Cardiac septum (tissue), 1 donor: ENCODE measurements at regions not wholly inside any gene's neighbourhood (a gene's known extent, or its start where the extent isn't known, plus 50 kb on each side); places are given as distances from the start of the nearest gene placed in this dataset.

Experiments
- DNase-seq: peaks from one replicate; pipeline ENCODE4 v3.0.0-alpha.2; 2020; ENCODE audit warnings: low spot score
- intact Hi-C: fragments of 100-400 bp; cut with DNase I; formaldehyde crosslinking; loops from one replicate; pipeline ENCODE4 v1.14.0; 2022
- donor health status: DM: no; HTN: no; CAD: no.

- intact Hi-C loops, result no loop called here
Measured at GRCh38 chr4:20126906-20127305, 124.8 kb upstream of the SLIT2 start.

DNA sequence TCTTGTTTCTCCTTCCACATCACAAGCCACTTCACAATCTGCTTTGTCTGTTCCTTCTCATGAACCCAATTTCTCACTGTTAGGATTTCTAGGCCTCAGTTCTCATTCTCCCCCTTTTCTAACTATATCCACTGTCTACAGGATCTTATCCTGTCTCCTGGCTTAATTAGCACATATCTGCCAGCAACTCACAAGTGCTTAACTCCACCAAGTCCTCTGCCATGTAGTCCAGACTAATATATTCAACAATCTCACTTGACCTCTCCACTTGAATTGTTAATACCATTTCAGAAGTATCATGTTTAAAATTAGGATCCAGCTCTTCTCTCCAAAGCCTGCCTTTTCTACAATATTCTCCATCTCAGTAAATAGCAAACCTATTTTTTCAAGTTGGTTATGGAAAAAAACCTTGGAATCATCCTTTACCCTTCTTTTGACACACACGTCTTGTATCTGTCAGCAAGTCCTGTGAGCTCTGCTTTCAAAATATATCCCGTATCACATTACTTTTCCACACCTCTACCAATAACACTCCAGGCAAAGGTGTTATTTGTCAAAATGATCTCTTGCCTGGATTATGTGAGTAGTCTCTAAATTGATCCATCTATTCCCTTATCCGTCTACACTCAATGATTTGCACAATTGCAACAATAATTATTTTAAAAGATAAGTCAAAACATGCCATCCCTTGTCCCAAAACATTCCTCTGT is 127.2 kb upstream of the SLIT2 start:
- no peak for DNase-seq
- intact Hi-C loops, result no loop called here

More at GRCh38 chr4:20126906-20127305, 124.8 kb upstream of the SLIT2 start:
- no peak for DNase-seq

- intact Hi-C loops, result no loop called here
Measured at GRCh38 chr4:20122198-20122988, 129.3 kb upstream of the SLIT2 start.

DNA sequence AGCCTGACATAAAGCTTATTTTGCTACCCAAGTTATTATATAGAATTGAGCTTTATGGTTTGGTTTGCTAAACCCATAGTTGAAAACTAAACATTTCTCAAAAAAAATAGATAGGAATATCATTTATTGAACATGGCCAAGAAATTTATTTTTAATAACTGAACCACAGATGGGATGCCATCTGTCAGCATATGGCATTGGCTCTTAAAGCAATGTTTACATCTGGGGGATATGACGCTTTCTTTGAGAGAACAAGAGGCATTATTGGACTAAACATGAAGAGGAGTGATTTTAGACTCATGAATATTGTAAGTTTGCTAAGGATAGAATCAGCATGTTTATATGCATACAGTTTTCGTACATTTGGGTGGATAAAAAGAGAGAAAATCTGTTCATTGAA is 132.6 kb upstream of the SLIT2 start:
- no peak for DNase-seq
- intact Hi-C loops, result no loop called here

More at GRCh38 chr4:20122198-20122988, 129.3 kb upstream of the SLIT2 start:
- no peak for DNase-seq

GRCh38 chr4:20109391-20109790 is 142.3 kb upstream of the SLIT2 start:
- intact Hi-C loops, result no loop called here
- DNase-seq, result no peak

DNA sequence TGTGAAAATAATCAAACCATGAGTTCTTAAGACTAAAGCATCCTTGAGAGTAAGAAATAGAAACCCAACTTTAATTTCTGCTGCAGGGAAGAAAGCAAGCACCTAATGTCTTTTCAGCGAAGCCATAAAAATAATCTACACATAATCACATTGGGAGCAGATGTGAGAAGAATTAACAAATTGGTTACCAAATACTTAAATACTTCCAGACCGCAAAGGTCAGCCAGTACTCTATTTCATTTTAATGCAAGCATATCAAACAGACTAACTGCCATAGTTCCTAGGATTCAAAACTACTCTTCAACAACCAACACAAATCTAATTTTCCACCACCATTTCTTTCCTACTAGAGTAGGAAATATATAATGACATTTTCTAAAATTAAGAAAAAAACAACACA is 144.8 kb upstream of the SLIT2 start:
- intact Hi-C loops, result no loop called here
- DNase-seq, result no peak

DNA sequence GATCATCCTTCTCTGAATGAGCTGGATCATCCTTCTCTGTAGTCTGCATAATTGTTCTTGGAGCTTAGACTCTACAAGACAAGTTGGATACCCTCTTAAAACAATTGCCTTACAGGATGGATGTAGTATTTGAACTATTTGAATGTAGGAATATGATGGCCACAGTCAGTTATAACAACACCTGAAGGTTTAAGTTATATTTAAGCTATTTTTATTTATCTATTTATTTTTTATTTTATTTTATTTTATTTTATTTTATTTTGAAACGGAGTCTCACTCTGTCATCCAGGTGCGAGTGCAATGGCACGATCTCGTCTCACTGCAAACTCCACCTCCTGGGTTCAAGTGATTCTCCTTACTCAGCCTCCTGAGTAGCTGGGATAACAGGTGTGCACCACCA is 149.9 kb upstream of the SLIT2 start:
- intact Hi-C loops, result no loop called here
- no peak for DNase-seq

- intact Hi-C loops, result no loop called here
- DNase-seq, result no peak
Measured at GRCh38 chr4:20096911-20097310, 154.8 kb upstream of the SLIT2 start.

DNA sequence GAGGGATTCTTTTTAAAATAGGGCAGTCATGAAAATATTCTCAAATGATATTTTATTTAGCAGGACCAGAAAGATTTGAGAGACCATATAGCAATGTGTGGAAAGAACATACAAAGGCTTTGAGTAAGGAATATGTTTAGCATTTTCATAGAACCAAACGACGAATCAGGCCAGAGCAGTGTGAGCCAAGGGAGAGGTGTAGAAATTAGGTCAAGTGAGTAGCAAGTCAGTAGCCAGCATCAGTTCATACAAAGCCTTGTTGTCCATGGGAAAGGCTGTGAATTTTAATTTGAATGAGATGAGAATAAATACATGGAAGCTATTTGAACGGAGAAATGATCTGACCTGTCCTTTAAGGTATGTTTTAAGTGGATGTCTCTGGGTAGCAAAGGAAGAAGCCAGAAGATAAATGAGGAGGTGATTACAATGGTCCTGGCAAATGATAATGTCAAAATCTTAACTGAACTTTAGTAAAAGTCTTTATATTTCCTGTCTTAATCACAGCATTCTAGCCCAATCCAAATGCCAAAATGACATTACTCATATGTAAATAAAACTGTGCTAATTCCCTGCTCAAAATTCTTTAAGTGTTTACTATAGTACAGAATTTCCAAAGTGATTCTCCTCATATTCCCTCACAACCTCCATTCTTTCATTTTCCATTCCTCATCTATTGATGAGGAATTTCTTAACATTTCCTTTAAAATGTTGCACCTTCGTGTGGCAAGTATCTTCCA is 155.7 kb upstream of the SLIT2 start:
- intact Hi-C loops, result no loop called here

GRCh38 chr4:20091781-20092180 is 159.9 kb upstream of the SLIT2 start:
- intact Hi-C loops, result no loop called here
- no peak for DNase-seq

More for the DNA sequence above, 155.7 kb upstream of the SLIT2 start:
- no peak for DNase-seq

DNA sequence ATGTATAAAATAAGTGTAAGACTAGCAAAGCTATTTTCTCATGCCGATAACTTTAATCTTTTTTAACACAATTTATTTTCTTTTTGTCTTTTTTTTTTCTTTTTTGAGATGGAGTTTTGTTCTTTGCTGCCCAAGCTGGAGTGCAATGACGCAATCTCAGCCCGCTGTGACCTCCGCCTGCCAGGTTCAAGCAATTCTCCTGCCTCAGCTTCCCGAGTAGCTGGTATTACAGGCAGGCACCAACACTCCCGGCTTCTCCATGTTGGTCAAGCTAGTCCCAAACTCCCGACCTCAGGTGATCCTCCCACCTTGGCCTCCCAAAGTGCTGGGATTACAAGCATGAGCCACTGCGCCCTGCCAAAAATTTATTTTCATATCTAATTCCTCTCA is 164.2 kb upstream of the SLIT2 start:
- intact Hi-C loops, result no loop called here
- DNase-seq, result no peak

- no peak for DNase-seq
- intact Hi-C loops, result no loop called here
Measured at GRCh38 chr4:20086799-20087521, 164.7 kb upstream of the SLIT2 start.

- intact Hi-C loops, result no loop called here
- no peak for DNase-seq
Measured at GRCh38 chr4:20086067-20086798, 165.5 kb upstream of the SLIT2 start.

- no peak for DNase-seq
- intact Hi-C loops, result no loop called here
Measured at GRCh38 chr4:20085653-20086052, 166.1 kb upstream of the SLIT2 start.

- DNase-seq, result no peak
- intact Hi-C loops, result no loop called here
Measured at GRCh38 chr4:20085156-20085555, 166.5 kb upstream of the SLIT2 start.

- intact Hi-C loops, result no loop called here
- DNase-seq, result no peak
Measured at GRCh38 chr4:20084488-20084887, 167.2 kb upstream of the SLIT2 start.

GRCh38 chr4:20078644-20079043 is 173.1 kb upstream of the SLIT2 start:
- DNase-seq, result no peak
- intact Hi-C loops, result no loop called here

GRCh38 chr4:20075248-20075871 is 176.3 kb upstream of the SLIT2 start:
- no peak for DNase-seq
- intact Hi-C loops, result no loop called here

DNA sequence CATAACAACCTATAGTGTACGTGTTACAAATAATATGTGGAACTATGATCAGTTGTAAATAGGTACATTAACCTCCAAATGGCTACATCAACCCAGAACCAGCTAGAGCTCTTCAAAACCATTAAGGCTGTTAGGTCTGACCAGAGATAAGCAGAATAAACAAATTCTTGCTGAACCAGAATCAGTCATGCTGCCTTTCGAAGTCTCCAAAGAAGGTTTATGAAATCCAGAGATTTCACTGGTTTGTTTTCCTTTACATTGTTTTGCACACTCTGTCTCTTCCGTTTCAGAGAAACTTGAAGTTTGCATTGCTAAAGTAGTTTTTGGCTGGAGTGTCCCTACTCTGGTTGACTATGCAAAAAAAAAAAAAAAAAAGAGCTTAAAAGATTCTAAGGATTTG is 177.3 kb upstream of the SLIT2 start:
- no peak for DNase-seq
- intact Hi-C loops, result no loop called here
